Activated T-cell treated with anti-CD3 and anti-CD28 coated beads, Interleukin-2, amount 50 U/mL, for 24 hours (primary cell): ENCODE measurements at regions not wholly inside any gene's neighbourhood (a gene's known extent, or its start where the extent isn't known, plus 50 kb on each side); places are given as distances from the start of the nearest gene placed in this dataset.

Experiments used
- DNase-seq: peaks from one replicate; pipeline ENCODE4 v3.0.0-alpha.2; 2020
- H3K27ac Mint-ChIP-seq: 2 replicates; pipeline ENCODE4 v1.8.0; 2020; ENCODE audit warnings: mild to moderate bottlenecking, mixed read lengths
- H3K27me3 Mint-ChIP-seq: 2 replicates; pipeline ENCODE4 v1.8.0; 2020; ENCODE audit warnings: mixed read lengths
- H3K36me3 Mint-ChIP-seq: 2 replicates; pipeline ENCODE4 v1.8.0; 2020; ENCODE audit warnings: low read depth, mixed read lengths
- H3K4me1 Mint-ChIP-seq: 2 replicates; pipeline ENCODE4 v1.8.0; 2020; ENCODE audit warnings: low read depth, mixed read lengths
- H3K4me3 Mint-ChIP-seq: 2 replicates; pipeline ENCODE4 v1.8.0; 2020; ENCODE audit warnings: mild to moderate bottlenecking, moderate library complexity, mixed read lengths
- H3K9me3 Mint-ChIP-seq: 2 replicates; pipeline ENCODE4 v1.8.0; 2020; ENCODE audit warnings: mixed read lengths

DNA sequence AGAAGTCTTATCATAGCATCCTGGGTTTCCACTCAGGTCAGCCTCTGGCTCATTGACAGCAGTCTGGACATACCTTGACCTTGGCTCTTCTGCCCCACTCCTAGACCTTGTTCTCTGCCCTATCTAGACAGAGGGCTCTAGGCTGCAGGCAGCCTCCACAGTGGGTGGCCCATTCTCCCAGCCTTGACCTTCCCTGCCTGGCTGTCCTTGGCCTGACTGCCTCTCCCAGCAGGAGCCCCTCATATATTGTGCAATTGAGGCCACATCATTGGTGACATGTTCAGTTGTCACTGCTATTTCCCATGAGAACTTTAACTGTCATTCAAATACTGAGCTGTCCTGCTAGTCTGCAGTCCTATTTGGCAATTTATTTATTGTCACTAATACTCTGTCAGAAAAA lies 503.4 kb downstream of the PLXNA4 start:
- Mint-ChIP-seq H3K27me3 (peaks cover 24% of the 10 kb centered on the region), H3K4me1 (no peaks in the 10 kb centered on the region), H3K36me3 (no peaks in the 10 kb centered on the region), H3K27ac (no peak overlapping the region), H3K9me3 (no peaks in the 10 kb centered on the region), H3K4me3 (no peak overlapping the region)
- no peak for DNase-seq

DNA sequence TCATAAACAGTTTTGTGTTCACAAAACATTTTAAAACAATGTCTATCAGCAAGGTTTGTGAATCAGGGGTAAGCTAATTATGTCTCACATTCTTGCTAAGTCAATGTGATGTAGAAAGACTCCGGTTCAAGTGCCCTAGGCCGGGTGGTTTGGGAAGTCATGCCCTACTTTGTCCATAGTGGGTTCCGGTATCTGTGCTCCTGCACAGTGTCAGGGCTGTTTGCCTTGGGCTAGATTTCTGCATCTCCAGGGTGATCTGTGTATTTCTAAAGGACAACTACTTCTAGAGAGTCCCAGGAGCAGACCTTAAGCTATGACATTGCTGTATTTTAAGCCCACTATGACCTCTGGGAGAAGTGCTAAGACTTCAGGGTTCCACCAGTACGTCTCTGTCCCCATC lies 504.1 kb downstream of the PLXNA4 start:
- Mint-ChIP-seq H3K4me3 (no peak overlapping the region), H3K36me3 (no peaks in the 10 kb centered on the region), H3K27me3 (peaks cover 19% of the 10 kb centered on the region), H3K9me3 (no peaks in the 10 kb centered on the region), H3K4me1 (no peaks in the 10 kb centered on the region), H3K27ac (no peak overlapping the region)
- DNase-seq: no peak

DNA sequence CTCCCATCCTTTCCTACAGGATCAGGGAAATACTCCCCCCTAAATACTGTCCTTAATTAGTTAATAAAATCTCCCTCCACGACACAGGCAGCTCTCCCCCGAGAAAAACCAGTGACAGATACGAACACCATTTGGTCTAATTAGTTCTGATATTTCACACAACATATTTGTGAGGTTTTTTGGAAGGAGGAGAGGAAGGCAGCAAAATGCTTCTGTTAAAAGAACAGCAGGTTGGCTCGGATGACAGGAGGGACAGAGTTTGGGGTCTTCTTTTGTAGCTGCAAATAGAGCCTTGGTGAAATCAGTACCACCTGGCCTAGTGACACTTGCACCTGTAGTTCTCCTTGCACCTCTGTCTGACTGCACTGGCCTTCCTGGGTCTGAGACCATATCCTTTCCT lies 507.0 kb downstream of the PLXNA4 start:
- Mint-ChIP-seq H3K4me1 (no peaks in the 10 kb centered on the region), H3K27ac (no peak overlapping the region), H3K4me3 (no peak overlapping the region), H3K36me3 (no peaks in the 10 kb centered on the region), H3K9me3 (no peaks in the 10 kb centered on the region), H3K27me3 (no peaks in the 10 kb centered on the region)
- no peak for DNase-seq

DNA sequence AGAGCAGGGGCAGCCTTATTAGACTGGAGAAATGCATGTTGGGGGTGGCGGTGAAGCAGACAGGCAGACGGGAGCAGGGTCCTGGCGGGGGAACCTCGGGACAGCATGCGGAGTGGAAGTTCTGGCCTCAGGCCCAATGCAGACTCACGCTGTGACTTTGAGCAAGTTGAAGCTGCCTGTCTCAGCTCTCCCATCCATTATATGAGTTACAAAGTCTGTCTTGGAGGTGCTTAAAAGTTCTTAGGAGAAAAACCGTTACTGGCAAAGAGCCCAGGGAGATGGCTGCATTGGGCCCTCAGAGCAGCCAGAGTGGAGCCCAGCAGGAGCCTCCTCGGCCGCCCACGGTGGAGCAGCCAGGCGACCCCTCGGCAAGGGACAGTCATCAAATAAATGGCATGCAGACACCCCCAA lies 509.5 kb downstream of the PLXNA4 start:
- Mint-ChIP-seq H3K9me3 (no peaks in the 10 kb centered on the region), H3K27me3 (no peaks in the 10 kb centered on the region), H3K36me3 (no peaks in the 10 kb centered on the region), H3K4me1 (no peaks in the 10 kb centered on the region), H3K27ac (no peak overlapping the region), H3K4me3 (no peak overlapping the region)
- no peak for DNase-seq

DNA sequence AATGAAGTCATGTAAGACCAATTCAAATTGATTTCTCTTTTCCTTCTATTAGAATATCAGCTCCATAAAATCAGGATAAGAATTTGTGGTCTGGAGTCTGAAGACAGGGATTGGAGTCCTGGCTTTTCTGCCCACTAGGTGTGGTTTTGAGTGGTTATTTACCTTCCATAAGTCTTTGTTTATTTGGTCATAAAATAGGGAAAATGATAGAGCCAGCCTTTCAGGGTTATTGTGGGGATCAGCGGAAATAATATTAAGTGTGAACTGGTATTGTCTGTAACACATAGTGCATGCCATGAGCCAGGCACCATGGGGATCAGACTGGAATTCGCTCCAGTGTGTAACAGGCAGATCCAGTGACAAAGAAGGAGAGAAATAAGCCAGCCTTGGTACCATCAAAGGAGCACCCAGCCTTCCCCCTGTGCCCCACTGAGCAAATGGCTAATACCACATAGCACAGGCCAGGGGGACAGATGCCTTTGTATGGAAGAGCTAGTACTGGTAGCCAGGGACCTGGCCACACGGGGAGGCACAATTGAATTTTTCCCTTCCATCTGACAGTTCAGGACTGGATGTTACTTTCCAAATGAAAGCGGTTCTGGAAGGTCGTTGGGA lies 509.7 kb upstream of the PODXL start:
- Mint-ChIP-seq H3K36me3 (no peaks in the 10 kb centered on the region), H3K27me3 (no peaks in the 10 kb centered on the region), H3K4me3 (no peak overlapping the region), H3K9me3 (no peaks in the 10 kb centered on the region), H3K4me1 (no peaks in the 10 kb centered on the region), H3K27ac (no peak overlapping the region)
- no peak for DNase-seq

DNA sequence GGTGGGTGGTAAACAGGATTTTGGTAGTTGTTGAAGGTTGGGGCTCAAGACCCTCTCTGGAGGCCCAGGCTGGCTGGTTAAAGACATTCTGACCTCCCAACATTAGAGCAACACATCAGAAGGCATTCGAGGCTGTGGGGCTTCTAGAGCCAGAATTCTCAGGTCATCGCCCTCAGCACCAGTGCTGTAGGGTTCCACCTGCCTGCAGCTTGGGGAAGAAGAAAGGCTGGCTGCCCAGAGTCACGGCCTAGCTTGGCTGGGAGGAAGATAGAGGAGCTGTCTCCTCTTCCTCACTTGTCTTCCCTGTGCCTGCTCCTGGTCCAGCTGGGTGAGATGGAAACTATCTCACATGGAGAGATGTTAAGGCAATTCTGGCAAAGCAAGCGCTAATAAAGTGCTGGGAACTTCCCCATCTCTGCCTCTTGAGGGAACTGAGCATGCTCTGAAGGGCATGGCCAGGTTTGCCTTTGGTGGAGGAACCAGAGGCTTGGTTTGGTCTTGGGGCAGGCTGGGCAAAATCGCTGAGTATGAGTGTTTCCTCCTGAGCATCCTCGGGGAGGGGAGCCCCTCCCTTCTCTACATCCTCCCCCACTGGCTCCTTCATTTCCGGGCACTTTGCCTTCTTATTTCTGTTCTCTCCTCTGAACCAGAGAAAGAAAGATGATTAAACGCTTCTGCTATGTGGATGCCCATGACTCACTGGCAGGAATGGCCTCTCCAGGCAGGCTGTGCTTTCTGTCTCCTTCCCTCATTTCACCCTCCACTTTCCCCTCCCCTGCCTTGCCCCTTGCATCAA lies 509.0 kb upstream of the PODXL start:
- H3K36me3 Mint-ChIP-seq: no peaks in the 10 kb centered on the region
- no peak overlapping the region for H3K4me3 Mint-ChIP-seq
- H3K4me1 Mint-ChIP-seq: no peaks in the 10 kb centered on the region
- H3K27ac Mint-ChIP-seq: no peak overlapping the region
- no peaks in the 10 kb centered on the region for H3K9me3 Mint-ChIP-seq
- DNase-seq: no peak
- H3K27me3 Mint-ChIP-seq: no peaks in the 10 kb centered on the region

DNA sequence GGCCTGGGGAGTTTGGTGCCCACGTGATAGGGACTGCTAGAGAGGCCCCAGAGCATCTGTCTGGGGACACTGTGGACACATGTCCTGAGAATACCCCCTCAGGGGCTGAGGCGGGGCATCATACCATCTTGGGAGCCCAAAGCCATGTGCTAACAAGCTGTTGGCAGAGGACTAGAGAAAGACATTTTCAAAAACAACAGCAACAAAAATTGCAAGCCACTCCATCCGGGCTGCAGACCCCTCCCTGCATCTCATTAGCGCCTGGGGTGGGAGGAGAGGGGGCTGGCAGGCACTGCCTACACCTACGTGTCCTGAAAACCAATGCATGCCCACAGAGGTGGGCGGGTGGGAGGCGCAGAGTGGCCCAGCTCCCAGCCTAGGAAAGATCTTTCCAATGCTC lies 507.4 kb upstream of the PODXL start:
- peaks cover 4% of the 10 kb centered on the region for H3K9me3 Mint-ChIP-seq
- H3K27me3 Mint-ChIP-seq: no peaks in the 10 kb centered on the region
- no peak overlapping the region for H3K27ac Mint-ChIP-seq
- DNase-seq: no peak
- no peaks in the 10 kb centered on the region for H3K36me3 Mint-ChIP-seq
- no peak overlapping the region for H3K4me3 Mint-ChIP-seq
- no peaks in the 10 kb centered on the region for H3K4me1 Mint-ChIP-seq

DNA sequence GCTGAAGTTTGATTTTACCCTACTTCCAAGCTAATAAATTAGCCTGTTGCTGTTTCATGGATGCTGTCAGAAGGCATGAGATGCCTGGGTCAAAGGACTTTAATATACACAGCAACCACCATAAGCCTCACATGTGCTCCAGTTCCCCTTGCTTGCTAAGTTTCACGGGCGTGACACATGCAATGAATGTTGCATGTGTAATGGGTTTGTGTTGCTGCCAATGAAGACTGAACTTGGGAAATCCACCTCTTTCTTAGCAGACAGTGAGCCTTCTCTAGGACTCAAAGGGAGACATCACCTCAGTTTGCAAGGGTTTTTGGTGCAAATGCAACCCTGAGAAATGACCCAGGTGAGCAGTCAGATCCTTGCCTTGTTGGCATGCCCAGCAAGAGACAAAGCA lies 505.5 kb upstream of the PODXL start:
- Mint-ChIP-seq H3K27ac (no peak overlapping the region), H3K36me3 (no peaks in the 10 kb centered on the region), H3K27me3 (no peaks in the 10 kb centered on the region), H3K4me3 (no peak overlapping the region), H3K4me1 (no peaks in the 10 kb centered on the region), H3K9me3 (peaks cover 9% of the 10 kb centered on the region)
- DNase-seq: no peak

DNA sequence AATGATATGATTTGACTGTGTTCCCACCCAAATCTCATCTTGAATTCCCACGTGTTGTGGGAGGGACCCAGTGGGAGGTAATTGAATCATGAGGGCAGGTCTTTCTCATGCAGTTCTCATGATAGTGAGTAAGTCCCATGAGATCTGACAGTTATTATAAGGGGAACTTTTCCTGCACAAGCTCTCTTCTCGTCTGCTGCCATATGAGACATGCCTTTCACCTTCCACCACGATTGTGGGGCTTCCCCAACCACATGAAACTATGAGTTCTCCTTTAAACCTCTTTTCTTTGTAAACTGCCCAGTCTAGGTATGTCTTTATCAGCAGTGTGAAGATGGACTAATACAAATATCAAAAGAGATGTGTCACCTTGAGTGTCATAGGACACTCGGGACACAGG lies 502.7 kb upstream of the PODXL start:
- no peak for DNase-seq
- no peak overlapping the region for H3K4me3 Mint-ChIP-seq
- H3K9me3 Mint-ChIP-seq: peaks cover 9% of the 10 kb centered on the region
- H3K27me3 Mint-ChIP-seq: no peaks in the 10 kb centered on the region
- H3K27ac Mint-ChIP-seq: no peak overlapping the region
- no peaks in the 10 kb centered on the region for H3K36me3 Mint-ChIP-seq
- no peaks in the 10 kb centered on the region for H3K4me1 Mint-ChIP-seq

DNA sequence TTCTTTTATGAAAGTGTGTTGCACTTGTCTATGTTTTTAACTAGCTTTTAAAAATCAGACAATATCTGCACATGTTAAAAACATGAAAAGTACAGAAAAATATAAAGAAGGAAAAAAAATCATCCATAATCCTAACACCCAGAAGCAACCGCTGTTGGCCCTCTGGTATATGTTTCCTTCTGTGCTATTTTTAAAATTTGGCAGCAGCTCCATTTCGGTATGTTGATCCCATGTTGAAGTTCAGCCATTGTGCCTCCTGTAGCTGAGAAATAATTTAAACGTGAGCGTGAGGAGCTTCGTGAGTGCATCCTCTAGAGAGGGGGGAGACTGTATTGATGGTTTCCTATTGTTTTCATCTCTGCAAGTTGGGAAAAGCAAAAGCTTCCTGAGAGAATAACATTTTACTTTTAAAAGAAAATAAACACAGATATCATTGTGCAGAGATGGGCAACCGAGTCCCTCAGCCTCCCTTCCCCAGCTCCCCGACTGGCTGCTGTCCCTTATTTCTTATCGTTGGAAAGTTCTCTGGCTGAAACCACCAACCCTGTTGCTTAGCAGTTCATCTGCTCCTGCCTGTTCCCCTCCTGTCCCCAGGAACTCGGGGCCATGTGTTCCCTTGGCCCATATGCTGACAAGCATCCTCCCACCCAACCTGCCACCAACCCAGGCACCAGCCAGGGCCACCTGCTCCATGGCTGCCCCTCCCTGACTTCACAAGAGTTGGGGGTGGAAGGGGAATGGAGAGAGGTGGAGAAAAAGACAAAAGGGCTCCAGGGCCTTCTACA lies 499.1 kb upstream of the PODXL start:
- Mint-ChIP-seq H3K36me3 (no peaks in the 10 kb centered on the region), H3K27ac (no peak overlapping the region), H3K4me3 (no peak overlapping the region), H3K4me1 (no peaks in the 10 kb centered on the region), H3K27me3 (peaks cover 6% of the 10 kb centered on the region), H3K9me3 (peaks cover 9% of the 10 kb centered on the region)
- no peak for DNase-seq

DNA sequence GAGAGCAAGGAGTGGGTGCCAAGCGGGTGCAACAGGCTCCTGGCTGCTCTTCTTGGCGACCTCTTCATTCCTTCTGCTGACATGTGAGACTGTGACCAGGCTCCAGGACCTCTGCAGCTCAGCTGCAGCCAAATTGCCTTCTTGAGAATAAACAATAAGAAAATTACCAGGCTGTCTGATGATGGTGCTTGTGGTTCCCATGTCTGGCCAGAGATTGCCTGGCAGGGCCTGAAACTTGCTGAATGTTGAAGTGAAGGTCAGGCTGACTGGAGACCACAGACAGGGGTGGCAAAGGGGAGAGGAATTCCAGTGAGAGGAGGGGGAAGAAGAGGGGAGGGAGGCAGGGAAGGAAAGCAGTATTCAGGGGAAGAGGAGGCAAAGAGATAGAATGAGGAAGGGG lies 497.4 kb upstream of the PODXL start:
- H3K36me3 Mint-ChIP-seq: no peaks in the 10 kb centered on the region
- peaks cover 10% of the 10 kb centered on the region for H3K27me3 Mint-ChIP-seq
- no peak overlapping the region for H3K27ac Mint-ChIP-seq
- DNase-seq: no peak
- H3K4me1 Mint-ChIP-seq: no peaks in the 10 kb centered on the region
- peaks cover 6% of the 10 kb centered on the region for H3K9me3 Mint-ChIP-seq
- H3K4me3 Mint-ChIP-seq: no peak overlapping the region

DNA sequence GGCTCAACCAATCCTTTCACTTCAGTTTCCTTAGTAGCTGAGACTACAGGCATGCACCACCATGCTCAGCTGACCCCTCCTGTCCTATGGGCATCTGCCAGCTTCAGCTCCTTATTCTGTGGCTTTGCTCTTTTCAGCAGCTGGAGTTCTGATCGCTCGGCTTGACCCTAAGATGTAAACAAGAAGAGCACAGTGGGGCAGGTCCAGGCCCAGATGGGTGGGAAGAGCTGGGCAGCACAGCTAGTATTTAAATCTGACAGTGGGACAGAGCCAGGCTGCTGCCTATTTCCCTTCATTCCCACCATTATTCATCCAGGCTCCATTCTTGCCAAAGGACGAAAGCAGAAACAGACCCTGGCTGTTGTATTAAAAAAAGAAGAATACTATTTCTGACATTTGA lies 494.9 kb upstream of the PODXL start:
- peaks cover 12% of the 10 kb centered on the region for H3K27me3 Mint-ChIP-seq
- H3K27ac Mint-ChIP-seq: no peak overlapping the region
- H3K4me1 Mint-ChIP-seq: no peaks in the 10 kb centered on the region
- DNase-seq: no peak
- H3K9me3 Mint-ChIP-seq: no peaks in the 10 kb centered on the region
- no peaks in the 10 kb centered on the region for H3K36me3 Mint-ChIP-seq
- H3K4me3 Mint-ChIP-seq: no peak overlapping the region

DNA sequence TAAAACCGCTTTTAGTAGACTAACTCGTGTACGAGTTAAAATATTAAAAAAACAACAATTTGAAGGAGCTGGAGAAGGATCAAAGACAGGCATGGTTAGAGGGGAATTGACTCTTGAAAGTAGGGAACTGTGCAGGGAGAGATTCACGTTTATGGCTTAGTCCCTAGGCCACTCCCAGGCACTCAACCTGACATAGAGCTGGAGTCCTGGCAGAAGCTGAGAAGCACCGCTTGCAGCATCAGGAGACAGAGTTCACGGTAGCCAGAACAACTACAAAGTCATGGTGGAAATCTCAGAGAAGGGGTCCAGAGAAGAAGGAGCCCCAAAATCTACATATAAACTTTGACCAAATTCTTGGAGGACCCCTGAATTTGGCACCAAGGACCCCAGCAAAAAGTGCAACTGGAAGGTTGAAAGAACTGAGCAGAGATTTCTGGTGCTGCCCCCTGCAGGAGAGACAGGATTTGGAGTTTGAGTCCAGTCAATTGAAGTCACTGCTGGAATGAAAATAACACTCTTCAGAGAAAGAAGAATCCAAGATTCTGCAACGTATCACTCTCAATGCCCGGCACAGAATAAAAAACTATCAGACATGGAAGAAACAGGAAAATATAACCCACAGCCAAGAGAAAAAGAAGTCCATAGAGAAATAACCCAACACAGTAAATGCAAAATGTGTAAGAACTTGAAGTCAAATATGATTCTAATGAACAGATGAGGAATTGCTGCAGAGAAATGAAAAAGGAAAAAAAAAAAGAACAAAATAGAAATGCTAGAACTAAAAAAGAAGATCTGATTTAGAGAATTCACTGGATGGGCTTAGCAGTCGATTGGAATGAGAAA lies 493.3 kb upstream of the PODXL start:
- Mint-ChIP-seq H3K4me1 (no peaks in the 10 kb centered on the region), H3K27ac (no peak overlapping the region), H3K4me3 (no peak overlapping the region), H3K9me3 (no peaks in the 10 kb centered on the region), H3K36me3 (no peaks in the 10 kb centered on the region), H3K27me3 (peaks cover 12% of the 10 kb centered on the region)
- DNase-seq: peak; percentile 33

DNA sequence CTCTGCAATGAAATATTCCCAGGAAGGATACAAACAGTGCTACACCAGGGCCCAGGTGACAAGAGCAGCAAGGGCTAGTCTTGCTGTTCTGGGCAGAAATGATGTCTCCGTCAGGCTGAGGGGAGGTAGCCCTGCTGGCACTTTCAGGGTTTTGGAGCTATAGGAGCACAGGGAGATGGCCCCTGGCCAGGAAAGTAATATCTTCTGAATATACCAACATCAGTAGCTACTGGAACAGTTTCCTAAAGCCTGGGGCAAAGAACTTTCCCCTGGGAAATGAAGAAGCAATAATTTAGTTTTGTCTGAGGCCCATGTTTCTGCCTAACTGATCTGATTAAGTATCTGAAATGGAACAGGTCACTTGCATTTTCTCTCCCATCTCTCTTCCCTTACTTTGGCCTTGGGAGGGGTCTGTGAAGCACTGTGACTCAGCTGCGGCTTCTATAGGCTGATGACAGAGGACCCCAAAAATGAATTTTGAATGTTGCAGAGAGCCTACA lies 489.1 kb upstream of the PODXL start:
- Mint-ChIP-seq H3K27ac (no peak overlapping the region), H3K4me3 (no peak overlapping the region), H3K9me3 (no peaks in the 10 kb centered on the region), H3K36me3 (no peaks in the 10 kb centered on the region), H3K27me3 (peaks cover 6% of the 10 kb centered on the region), H3K4me1 (no peaks in the 10 kb centered on the region)
- DNase-seq: no peak
